PFSK-1 (cell line): ENCODE measurements at regions not wholly inside any gene's neighbourhood (a gene's known extent, or its start where the extent isn't known, plus 50 kb on each side); places are given as distances from the start of the nearest gene placed in this dataset.

Source experiments
- FOXP2 ChIP-seq: optimal IDR thresholded peaks from 2 replicates; pipeline ENCODE3; 2011; ENCODE audit warnings: borderline replicate concordance, control low read depth, inconsistent platforms; ENCODE audit not compliant: insufficient read depth; ENCODE audit errors: extremely low read length, extremely low read depth
- POLR2AphosphoS5 ChIP-seq: IDR thresholded peaks from 2 replicates; pipeline ENCODE4 v1.6.1; 2012; ENCODE audit warnings: low read depth, mild to moderate bottlenecking, control low read depth, low read length, moderate library complexity
- SIN3A ChIP-seq: IDR thresholded peaks from 2 replicates; pipeline ENCODE4 v1.6.1; 2012; ENCODE audit warnings: mild to moderate bottlenecking, low read length, moderate library complexity, borderline replicate concordance; ENCODE audit not compliant: insufficient read depth
- TAF1 ChIP-seq: IDR thresholded peaks from 2 replicates; pipeline ENCODE4 v1.6.1; 2012; ENCODE audit warnings: low read length, control low read depth, borderline replicate concordance; ENCODE audit not compliant: insufficient read depth
- TF ChIP-seq, protein P1 (sequence below), 2 experiments: IDR thresholded peaks; 2 replicates each; pipeline versions ENCODE4 v1.6.1 to v1.8.0; 2011 to 2012; ENCODE audit warnings: low read depth in 2 of 2, low read length in 2 of 2, control low read depth in 1 of 2, inconsistent platforms in 1 of 2, mild to moderate bottlenecking in 1 of 2, moderate library complexity in 1 of 2; ENCODE audit not compliant: insufficient read depth in 1 of 2

DNA sequence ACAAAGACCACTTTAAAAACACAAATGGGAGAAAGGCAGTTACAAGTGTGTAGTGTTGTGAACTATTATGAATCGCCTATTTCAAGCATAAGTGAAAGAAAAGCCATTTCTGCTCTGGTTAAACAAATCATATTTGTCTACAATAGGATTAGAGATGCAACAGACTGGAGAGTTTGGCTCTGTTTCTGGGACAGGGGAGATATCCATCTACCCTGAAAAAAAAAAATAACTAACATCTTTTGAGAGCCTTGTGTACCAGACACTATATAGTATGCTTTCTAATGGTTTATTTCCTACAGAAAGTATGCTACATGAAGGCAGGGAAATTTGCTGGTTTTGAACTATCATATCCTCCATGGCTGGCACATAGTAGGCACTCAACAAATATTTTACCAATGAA, 106.7 kb upstream of the FHIT start:
- TF ChIP-seq, protein P1, sequence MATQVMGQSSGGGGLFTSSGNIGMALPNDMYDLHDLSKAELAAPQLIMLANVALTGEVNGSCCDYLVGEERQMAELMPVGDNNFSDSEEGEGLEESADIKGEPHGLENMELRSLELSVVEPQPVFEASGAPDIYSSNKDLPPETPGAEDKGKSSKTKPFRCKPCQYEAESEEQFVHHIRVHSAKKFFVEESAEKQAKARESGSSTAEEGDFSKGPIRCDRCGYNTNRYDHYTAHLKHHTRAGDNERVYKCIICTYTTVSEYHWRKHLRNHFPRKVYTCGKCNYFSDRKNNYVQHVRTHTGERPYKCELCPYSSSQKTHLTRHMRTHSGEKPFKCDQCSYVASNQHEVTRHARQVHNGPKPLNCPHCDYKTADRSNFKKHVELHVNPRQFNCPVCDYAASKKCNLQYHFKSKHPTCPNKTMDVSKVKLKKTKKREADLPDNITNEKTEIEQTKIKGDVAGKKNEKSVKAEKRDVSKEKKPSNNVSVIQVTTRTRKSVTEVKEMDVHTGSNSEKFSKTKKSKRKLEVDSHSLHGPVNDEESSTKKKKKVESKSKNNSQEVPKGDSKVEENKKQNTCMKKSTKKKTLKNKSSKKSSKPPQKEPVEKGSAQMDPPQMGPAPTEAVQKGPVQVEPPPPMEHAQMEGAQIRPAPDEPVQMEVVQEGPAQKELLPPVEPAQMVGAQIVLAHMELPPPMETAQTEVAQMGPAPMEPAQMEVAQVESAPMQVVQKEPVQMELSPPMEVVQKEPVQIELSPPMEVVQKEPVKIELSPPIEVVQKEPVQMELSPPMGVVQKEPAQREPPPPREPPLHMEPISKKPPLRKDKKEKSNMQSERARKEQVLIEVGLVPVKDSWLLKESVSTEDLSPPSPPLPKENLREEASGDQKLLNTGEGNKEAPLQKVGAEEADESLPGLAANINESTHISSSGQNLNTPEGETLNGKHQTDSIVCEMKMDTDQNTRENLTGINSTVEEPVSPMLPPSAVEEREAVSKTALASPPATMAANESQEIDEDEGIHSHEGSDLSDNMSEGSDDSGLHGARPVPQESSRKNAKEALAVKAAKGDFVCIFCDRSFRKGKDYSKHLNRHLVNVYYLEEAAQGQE (IDR thresholded peaks at IDR 0.05; ENCODE audit: insufficient read depth in 1 of 2, low read depth in 2 of 2, low read length in 2 of 2) = no peak
- TF ChIP-seq SIN3A = no peak
- TF ChIP-seq POLR2AphosphoS5 = no peak
- TF ChIP-seq TAF1 = no peak
- no peak for TF ChIP-seq FOXP2
